HL-60 (cell line): ENCODE measurements at regions not wholly inside any gene's neighbourhood (a gene's known extent, or its start where the extent isn't known, plus 50 kb on each side); places are given as distances from the start of the nearest gene placed in this dataset.

ENCODE experiments used
- GABPA ChIP-seq: IDR thresholded peaks from 2 replicates; pipeline ENCODE4 v1.6.1; 2012; ENCODE audit warnings: low read depth
- POLR2AphosphoS5 ChIP-seq: IDR thresholded peaks from 2 replicates; pipeline ENCODE4 v1.6.1; 2012; ENCODE audit warnings: low read depth
- SPI1 ChIP-seq: IDR thresholded peaks from 2 replicates; pipeline ENCODE4 v1.6.1; 2012; ENCODE audit warnings: low read depth, mild to moderate bottlenecking, borderline replicate concordance
- TF ChIP-seq, protein P1 (sequence below): IDR thresholded peaks from one replicate; pipeline ENCODE4 v1.5.1; 2011; ENCODE audit warnings: low read length, control low read depth, inconsistent platforms; ENCODE audit not compliant: insufficient read depth
- TF ChIP-seq, protein P2 (sequence below): IDR thresholded peaks from 2 replicates; pipeline ENCODE4 v1.6.1; 2012; ENCODE audit warnings: low read depth; ENCODE audit not compliant: insufficient replicate concordance

DNA sequence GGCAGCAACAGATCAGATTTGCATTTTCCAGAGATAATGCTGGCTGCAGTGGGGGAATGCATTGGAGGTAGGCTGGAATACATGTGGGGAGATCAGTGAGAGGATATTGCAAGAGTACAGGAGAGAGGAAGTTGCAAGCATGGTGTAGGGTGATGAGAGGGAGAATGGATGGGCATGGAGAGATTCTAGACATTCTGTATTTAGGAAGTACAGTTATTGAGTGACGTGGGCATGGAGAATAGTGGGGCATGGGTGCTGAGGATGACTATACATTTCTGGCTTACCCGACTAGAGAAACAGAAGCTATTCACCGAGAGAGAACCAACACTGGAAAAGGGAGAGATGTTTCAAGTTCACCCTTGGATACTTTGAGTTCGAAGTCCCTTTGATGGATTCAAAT lies 116.9 kb upstream of the SVIL start:
- TF ChIP-seq, protein P1, sequence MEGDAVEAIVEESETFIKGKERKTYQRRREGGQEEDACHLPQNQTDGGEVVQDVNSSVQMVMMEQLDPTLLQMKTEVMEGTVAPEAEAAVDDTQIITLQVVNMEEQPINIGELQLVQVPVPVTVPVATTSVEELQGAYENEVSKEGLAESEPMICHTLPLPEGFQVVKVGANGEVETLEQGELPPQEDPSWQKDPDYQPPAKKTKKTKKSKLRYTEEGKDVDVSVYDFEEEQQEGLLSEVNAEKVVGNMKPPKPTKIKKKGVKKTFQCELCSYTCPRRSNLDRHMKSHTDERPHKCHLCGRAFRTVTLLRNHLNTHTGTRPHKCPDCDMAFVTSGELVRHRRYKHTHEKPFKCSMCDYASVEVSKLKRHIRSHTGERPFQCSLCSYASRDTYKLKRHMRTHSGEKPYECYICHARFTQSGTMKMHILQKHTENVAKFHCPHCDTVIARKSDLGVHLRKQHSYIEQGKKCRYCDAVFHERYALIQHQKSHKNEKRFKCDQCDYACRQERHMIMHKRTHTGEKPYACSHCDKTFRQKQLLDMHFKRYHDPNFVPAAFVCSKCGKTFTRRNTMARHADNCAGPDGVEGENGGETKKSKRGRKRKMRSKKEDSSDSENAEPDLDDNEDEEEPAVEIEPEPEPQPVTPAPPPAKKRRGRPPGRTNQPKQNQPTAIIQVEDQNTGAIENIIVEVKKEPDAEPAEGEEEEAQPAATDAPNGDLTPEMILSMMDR, result no peak
- no peak for TF ChIP-seq POLR2AphosphoS5
- no peak for TF ChIP-seq GABPA
- TF ChIP-seq, protein P2, sequence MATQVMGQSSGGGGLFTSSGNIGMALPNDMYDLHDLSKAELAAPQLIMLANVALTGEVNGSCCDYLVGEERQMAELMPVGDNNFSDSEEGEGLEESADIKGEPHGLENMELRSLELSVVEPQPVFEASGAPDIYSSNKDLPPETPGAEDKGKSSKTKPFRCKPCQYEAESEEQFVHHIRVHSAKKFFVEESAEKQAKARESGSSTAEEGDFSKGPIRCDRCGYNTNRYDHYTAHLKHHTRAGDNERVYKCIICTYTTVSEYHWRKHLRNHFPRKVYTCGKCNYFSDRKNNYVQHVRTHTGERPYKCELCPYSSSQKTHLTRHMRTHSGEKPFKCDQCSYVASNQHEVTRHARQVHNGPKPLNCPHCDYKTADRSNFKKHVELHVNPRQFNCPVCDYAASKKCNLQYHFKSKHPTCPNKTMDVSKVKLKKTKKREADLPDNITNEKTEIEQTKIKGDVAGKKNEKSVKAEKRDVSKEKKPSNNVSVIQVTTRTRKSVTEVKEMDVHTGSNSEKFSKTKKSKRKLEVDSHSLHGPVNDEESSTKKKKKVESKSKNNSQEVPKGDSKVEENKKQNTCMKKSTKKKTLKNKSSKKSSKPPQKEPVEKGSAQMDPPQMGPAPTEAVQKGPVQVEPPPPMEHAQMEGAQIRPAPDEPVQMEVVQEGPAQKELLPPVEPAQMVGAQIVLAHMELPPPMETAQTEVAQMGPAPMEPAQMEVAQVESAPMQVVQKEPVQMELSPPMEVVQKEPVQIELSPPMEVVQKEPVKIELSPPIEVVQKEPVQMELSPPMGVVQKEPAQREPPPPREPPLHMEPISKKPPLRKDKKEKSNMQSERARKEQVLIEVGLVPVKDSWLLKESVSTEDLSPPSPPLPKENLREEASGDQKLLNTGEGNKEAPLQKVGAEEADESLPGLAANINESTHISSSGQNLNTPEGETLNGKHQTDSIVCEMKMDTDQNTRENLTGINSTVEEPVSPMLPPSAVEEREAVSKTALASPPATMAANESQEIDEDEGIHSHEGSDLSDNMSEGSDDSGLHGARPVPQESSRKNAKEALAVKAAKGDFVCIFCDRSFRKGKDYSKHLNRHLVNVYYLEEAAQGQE, result no peak
- TF ChIP-seq SPI1, result no peak
